GM12873 (cell line): ENCODE measurements at regions not wholly inside any gene's neighbourhood (a gene's known extent, or its start where the extent isn't known, plus 50 kb on each side); places are given as distances from the start of the nearest gene placed in this dataset.

ENCODE experiments used
- TF ChIP-seq, protein P1 (sequence below): IDR thresholded peaks from 2 replicates; pipeline ENCODE4 v1.5.1; 2012; ENCODE audit warnings: low read depth, mild to moderate bottlenecking, moderate library complexity, low read length, control low read depth; ENCODE audit not compliant: insufficient read depth; ENCODE audit errors: missing control alignments

DNA sequence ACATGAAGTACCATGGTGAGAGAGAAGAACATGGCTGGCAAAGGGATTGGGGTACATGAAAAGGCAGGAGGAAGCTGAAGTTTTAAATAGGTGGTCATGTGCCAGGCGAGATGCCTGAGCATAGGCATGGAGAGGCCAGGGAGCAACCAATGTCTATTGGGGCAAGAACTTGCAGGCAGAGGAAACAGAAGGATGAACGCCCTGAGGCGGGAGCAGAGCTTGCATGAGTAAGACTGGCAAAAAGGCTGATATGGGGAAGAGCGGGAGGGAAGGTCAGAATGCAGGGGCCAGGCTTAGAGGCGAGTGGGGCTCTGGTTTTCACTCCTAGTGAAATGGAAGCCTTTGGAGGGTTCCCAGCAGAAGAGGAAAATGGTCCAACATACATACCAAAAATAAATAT lies 52.5 kb upstream of the VSTM5 start:
- TF ChIP-seq, protein P1, sequence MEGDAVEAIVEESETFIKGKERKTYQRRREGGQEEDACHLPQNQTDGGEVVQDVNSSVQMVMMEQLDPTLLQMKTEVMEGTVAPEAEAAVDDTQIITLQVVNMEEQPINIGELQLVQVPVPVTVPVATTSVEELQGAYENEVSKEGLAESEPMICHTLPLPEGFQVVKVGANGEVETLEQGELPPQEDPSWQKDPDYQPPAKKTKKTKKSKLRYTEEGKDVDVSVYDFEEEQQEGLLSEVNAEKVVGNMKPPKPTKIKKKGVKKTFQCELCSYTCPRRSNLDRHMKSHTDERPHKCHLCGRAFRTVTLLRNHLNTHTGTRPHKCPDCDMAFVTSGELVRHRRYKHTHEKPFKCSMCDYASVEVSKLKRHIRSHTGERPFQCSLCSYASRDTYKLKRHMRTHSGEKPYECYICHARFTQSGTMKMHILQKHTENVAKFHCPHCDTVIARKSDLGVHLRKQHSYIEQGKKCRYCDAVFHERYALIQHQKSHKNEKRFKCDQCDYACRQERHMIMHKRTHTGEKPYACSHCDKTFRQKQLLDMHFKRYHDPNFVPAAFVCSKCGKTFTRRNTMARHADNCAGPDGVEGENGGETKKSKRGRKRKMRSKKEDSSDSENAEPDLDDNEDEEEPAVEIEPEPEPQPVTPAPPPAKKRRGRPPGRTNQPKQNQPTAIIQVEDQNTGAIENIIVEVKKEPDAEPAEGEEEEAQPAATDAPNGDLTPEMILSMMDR = no peak

DNA sequence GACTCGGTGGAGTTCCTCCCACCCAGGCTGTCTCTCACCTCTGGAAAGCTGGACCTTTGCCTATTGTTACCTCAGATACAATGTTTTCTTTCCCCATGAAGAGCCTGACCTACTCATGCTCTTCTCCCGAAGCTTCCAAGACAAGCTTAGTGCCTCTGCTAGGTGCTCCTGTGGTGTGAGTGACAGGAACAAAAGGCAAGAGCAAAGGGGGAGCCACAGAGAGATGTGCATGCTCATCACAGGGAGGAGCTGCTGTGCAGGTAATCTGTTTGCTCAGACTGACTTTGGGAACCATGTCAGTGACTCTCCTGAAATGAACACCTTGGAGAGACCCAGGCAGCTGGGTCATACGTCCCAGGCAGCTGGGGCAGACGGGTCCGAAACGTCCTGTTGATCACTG lies 53.6 kb upstream of the VSTM5 start:
- TF ChIP-seq, protein P1 = no peak

DNA sequence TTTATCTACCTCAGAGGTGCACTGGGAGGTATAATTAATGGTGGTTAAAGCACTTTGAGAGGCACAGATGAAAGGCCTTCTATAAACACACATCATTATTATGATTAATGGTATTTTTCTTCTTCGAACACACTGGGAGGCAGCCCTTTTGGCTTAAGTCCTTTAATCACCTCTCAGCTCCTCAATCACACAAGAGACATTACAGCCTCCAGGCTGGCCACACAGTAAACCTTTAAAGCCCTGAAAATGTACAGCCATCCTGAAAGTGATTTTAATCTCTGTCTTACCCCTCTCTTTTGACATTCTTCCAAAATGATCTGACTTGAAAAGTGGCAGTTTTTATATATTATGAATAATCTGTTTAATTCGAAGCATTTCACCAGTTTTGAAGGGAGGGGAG lies 54.3 kb upstream of the VSTM5 start:
- TF ChIP-seq, protein P1 = no peak

DNA sequence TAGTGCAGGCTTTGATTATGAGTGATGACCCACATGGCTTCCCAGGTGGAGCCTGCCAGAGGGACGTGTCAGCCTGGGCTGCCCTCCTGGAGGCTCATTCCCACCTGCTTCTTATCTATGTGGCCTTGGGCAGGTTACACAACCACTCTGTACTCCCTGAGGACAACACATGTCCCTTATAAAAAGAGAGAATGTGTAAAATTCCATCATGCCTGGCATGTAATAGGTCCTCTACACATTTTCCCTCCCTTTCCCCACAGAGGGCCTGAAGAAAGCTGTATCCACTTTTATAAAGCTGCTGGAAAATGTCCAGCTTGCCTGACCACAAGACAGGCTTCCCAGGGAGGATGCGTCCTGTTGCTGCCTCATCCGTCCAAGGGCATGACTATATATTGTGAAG lies 55.0 kb upstream of the VSTM5 start:
- TF ChIP-seq, protein P1 = no peak

DNA sequence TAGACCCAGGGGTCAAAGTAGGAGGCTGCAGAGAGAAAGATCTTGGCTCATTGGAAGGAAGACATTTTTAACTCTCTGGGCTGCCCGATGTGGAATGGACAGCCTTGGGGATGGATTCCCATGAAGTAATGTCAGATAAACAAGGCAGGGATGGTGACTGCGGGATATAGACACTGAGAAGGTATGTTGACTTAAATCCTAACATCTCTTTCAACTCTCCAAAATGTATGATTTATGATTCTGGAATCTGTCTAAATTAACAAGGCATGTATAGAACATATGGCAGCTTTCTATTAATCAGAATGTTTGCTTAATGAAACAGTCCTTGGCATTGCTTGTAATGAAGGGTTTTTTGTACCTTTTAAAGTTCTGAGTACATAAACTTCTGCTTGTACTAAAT lies 56.1 kb upstream of the VSTM5 start:
- TF ChIP-seq, protein P1 = no peak

DNA sequence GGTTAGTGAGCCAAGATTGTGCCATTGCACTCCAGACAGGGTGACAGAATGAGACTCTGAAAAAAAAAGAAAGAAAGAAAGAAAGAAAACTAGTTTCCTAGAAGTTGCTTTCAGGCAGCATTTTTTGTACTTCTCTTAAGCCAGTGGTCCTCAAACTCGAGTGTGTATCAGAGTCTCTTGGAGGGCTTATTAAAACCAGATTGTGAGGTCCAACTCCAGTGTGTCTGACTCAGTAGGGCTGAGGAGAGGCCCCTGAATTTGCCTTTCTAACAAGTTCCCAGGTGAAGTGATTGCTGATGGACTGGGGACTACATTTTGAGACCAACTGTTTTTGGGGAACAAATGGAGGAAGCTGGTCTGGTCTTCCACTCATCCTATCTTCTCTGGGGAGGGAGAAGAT lies 57.5 kb upstream of the VSTM5 start:
- TF ChIP-seq, protein P1 = no peak

DNA sequence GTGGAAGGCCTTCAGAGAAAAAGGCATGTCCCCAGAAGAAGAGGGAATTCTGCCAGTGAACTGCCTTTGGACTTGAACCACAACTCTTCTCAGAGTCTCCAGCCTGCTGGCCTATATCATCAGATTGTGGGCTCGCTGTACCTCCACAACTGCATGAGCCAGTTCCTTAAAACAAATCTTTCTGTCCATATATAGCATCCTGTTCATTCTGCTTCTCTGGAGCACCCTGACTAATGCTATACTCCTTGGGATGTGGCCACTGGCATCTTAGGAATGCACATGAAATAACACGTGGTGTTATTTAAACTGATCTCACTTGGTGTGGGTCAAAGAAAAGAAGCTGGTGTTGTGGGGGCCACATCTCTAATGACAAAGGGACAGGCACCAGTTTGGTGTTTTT lies 58.3 kb upstream of the VSTM5 start:
- TF ChIP-seq, protein P1 = no peak
